Dermis blood vessel endothelial cell (primary cell): ENCODE measurements at regions not wholly inside any gene's neighbourhood (a gene's known extent, or its start where the extent isn't known, plus 50 kb on each side); places are given as distances from the start of the nearest gene placed in this dataset.
"Not testable (repeated sequence)": the region's sequence is repeated elsewhere in the genome, so short reads cannot be mapped to it uniquely, and the experiment has no call there.

ENCODE experiments used
- DNase-seq: peaks from one replicate; pipeline ENCODE4 v3.0.0; 2010

- DNase-seq, result no peak
Observed at GRCh38 chr10:2225609-2226008, 488.3 kb upstream of the ADARB2 start.

GRCh38 chr10:2223548-2224320, 486.4 kb upstream of the ADARB2 start:
- DNase-seq, result no peak

- DNase-seq, result no peak
Observed at GRCh38 chr10:2222631-2223030, 485.3 kb upstream of the ADARB2 start.

DNA sequence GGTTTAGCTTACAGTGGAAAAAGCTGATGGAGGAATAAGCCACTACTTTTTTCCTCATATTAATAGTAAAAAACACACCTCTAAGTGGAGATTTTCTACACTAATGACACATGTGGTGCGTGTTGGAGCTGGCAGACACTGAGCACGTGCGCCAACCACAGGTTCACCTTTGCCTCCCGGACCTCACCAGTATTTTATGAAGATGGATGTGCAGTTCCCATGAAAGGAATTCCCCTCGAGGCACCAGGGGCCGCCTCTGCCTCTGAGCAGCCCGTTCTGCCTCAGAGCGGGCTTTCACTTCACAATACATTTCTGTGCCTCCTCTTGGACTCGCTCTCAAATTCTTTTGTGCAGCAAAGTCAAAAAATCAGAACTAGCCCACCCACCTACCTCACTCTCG, 477.5 kb upstream of the ADARB2 start:
- no peak for DNase-seq

- DNase-seq, result no peak
Observed at GRCh38 chr10:2214092-2214491, 476.8 kb upstream of the ADARB2 start.

DNA sequence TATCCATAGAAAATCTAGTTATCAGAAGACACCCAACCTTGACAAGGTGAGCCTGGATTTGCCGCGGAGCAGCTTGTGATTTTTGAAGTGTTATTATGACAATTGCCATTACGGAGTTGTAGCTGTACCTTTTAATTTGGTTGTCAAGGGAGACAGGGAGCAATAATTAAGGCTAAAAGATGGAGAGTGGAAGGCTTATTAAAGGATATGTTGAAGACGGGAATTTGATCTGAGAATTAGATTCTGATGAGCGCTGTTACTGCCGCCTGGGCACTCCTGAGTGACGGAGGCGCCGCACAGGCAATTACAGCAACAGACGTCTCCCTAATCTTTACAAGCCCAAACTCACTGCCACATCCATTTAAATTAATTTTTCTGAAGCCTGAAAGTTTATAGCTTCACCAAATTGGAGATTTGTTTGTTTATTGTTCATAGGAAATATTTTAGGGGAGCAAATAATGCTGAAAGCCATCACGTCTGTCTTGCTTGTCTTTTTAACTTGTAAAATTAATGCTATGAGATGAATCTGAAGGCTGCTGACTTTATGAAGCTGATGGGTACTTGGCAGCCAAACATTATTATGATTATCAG, 475.0 kb upstream of the ADARB2 start:
- no peak for DNase-seq

DNA sequence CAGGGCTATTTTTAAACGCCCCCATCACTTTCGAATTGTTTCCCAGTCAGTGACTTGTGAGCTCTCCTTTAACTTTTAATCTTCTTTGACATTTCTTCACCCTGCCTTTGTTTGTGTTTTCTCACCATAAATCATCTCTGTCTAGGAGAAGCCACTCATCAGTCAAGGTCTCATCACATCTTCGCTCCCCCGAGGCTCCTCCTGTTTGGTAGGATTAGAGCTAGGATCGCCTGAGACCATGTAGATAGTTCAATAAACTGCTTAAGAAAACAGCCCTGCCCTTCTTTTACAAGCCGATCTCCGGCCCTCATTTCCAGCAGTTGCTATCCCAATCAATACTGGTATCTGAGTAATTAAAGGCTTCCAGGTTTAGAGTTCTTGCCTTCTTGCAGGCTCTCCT, 472.8 kb upstream of the ADARB2 start:
- no peak for DNase-seq

GRCh38 chr10:2208106-2208505, 470.8 kb upstream of the ADARB2 start:
- no peak for DNase-seq

- no peak for DNase-seq
Observed at GRCh38 chr10:2207246-2207922, 470.1 kb upstream of the ADARB2 start.

DNA sequence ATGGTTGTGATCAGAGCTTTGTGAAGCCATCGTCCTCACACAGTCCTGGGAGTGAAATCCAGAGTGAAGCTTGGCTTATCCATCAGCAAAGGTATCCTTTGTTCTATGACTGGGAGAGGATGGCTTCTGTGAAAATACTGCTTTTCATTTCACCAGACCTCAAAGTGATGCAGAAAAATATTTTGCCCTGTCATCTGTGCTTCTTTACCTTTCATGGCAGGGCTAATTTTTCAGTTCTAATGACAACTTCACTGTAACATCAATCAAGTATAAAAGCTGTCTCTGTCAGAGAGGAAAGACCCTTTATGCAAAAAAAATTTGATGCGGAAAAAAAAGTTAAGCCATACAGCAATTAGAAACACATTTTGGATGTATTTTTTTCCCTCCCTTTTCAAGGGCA, 468.1 kb upstream of the ADARB2 start:
- no peak for DNase-seq

GRCh38 chr10:2202401-2202800, 465.1 kb upstream of the ADARB2 start:
- DNase-seq, result no peak

DNA sequence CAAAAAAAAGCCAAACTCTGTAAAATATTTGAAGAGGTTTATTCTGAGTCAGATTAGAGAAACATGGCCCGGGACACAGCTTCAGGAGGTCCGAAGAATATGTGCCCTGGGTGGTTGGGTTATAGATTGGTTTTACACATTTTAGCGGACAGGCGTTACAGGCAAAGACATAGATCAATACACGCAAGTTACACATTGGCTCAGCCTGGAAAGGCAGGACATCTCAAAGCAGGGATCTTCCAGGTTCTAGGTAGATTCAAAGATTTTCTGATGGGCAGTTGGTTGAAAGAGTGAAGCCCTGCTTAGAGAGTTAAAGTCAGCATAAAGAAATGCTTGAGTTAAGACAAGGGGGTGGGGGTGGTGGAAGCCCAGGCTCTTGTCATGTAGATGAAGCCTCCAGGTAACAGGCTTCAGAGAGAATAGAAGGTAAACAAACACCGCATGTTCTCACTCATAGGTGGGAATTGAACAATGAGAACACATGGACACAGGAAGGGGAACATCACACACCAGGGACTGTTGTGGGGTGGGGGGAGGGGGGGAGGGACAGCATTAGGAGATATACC, 464.3 kb upstream of the ADARB2 start:
- no peak for DNase-seq

DNA sequence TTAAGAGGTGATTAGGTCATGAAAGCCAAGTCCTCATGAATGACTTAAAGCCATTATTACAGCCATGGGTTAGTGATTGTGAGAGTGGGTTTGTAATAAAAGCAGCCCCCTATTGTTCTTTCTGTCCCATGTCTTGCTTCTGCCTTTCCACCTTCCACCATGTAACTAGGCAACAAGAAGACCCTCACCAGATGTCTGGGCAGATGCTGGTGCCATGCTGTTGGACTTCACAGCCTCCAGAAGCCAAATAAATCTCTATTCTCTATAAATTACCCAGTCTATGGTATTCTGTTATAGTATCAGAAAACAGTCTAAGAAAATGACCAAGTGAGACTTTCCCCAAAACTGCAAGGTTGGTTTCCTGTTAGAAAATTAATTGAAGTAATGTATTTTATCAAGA, 460.3 kb upstream of the ADARB2 start:
- no peak for DNase-seq

GRCh38 chr10:2196272-2196671, 458.9 kb upstream of the ADARB2 start:
- DNase-seq, result no peak

DNA sequence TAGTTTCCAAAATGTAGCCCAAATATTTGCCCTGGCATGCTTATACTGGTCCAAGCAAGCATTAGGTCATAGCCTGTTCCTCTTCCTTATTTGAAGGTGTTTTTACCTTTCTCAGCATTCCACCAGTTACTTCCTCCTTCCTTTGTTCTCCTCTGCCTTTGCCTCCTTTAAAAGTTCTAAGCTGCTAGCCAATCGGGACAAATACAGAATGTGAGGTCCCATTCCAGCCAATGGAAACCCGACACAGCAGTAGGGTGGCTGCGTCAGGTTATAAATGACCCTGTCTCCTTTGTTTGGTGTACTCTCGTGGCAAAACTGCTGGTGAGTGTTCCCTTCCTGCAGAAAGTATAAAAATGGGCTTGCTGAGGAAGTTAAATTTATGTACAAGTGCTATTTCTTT, 452.0 kb upstream of the ADARB2 start:
- DNase-seq, result not testable (repeated sequence)

GRCh38 chr10:2188371-2188770, 451.0 kb upstream of the ADARB2 start:
- no peak for DNase-seq

DNA sequence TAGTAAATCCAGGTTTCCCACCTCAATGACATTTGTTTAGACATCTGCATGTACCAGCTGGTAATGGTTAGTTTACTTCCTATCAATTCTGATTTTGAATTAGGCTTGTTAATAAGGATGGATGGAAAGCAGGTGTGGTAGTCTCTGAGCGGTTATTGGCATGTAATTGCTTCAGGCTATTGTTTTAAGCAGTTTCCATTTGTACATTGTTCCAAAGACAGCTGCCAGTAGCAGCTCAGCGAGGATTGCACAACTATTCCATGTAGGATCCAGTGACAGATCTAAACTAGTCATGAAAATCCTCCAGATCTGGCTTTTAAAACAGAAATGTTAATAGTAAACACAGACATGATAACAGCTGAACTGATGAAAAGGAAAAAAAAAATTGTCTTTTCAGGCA, 436.0 kb upstream of the ADARB2 start:
- DNase-seq, result no peak

- DNase-seq, result no peak
Observed at GRCh38 chr10:2165771-2166460, 428.6 kb upstream of the ADARB2 start.

DNA sequence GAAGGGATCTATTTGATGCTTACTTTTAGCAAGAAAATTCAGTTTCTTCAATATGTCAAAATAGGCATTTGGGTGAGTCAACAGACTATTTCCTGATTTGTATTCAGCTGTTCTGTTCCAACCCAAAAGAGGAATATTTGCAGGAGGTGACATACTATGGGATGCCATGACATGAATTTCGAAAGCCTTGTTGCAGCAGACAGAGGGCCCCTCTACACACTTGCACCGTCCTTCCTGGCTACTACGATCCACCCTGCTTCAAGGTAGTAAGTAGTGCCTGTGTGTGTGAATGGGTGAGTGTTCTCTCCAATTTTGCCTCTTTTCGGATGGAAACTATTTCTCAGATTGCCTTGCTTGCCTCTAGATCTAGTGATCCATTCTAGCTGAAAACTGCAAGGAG, 413.0 kb upstream of the ADARB2 start:
- DNase-seq, result no peak

- no peak for DNase-seq
Observed at GRCh38 chr10:2145926-2146478, 408.7 kb upstream of the ADARB2 start.

GRCh38 chr10:2145491-2145890, 408.2 kb upstream of the ADARB2 start:
- no peak for DNase-seq

GRCh38 chr10:2144584-2144983, 407.3 kb upstream of the ADARB2 start:
- DNase-seq, result no peak
